GM19455 (cell line): ENCODE measurements at regions not wholly inside any gene's neighbourhood (a gene's known extent, or its start where the extent isn't known, plus 50 kb on each side); places are given as distances from the start of the nearest gene placed in this dataset.
"Not testable (repeated sequence)": the region's sequence is repeated elsewhere in the genome, so short reads cannot be mapped to it uniquely, and the experiment has no call there.

Experiments used
- ATAC-seq: cut with Tn5 transposase; IDR thresholded peaks from one replicate; pipeline ENCODE4 v1.9.1; 2021; ENCODE audit not compliant: unreplicated experiment

DNA sequence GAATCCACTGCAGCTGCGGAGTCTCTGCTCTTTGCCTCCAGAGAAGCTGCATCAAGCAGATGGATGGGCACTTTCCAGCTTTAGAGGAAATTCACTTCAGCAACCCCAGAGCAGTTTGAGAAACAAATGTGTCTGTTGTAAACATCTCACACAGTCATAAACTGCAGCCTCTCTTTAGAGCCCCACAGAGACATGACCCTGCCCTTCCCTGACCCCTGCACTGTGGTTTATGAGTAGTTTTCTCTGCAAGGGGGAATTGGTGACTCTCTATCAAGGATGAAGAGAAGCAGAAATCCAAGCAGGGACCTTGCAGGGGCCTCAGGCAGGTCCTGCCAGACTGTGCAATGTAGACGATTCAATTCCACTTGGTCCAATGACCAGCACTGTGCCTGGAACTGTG, 160.2 kb downstream of the SH2D4B start:
- ATAC-seq, result no peak

DNA sequence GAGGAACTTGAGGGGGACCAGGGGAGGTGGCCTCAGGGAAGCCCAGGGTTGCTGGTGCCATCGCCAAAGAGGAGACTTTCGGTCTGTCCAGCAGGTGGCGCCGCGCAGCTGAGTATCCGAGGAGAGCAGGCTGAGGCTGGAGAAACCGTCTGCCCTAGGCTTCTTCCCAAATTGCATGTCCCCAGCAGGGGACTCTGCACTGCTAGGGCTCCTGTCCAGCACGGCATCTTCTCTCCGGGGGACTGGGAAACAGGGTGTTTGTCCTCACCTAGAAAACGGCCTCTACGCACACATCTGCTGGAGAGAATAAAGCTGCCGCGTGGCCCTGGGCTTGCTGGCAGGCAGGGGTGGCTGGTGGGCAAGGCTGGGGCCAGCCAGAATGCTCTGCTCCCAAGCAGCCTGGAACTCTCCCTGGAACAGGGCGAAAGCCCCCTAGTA, 161.9 kb downstream of the SH2D4B start:
- ATAC-seq, result peak; percentile 82

DNA sequence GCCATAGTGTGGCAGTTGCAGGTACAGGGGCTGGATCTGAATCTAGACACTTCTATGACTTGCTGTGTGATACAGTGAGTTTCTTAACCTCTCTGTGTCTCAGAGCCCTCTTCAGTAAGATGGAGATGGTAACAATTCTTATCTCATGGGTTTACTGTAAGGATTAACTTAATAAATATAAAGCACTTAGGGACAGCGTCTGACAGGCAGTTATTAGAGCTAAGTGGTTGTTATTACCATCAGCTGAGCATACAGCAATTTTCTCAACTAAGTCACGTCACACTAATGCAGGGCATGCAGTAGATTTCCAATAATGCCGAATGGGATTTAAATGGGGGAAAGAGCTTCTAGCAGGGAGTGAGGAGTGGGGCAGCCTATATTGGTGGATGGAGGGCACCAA, 162.6 kb downstream of the SH2D4B start:
- no peak for ATAC-seq

DNA sequence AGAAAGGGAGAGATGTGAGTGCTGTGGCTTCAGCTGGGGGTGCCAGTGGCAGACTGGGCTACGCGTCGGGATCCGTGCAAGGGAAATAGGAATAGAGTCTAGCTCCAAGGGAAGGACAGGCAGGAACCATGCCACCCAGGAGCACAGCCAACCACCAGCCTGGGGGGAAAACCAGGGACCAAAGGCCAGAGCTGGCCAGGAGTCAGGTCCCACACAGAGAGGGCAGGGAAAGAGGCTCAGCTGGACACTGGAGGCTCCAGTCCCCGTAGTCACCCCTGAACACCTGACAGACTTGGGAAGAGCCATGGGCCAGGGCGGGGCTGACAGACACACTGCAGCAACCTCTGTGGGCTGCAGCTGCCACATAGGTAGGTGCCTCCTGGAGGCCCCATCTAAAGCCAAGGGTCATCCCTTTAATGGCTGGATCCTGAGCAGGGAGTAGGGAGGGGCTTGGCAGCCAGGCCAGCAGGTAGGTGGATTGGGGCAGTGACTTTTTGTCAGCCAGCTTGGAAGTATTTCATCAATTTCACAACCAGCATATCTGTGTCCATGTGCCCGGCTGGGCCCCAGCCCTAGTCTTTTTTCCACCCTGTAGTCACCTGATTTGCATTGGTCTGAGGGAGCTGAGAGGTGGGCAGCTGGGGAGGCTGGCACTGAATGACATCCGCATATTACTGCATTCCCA, 163.2 kb downstream of the SH2D4B start:
- no peak for ATAC-seq

DNA sequence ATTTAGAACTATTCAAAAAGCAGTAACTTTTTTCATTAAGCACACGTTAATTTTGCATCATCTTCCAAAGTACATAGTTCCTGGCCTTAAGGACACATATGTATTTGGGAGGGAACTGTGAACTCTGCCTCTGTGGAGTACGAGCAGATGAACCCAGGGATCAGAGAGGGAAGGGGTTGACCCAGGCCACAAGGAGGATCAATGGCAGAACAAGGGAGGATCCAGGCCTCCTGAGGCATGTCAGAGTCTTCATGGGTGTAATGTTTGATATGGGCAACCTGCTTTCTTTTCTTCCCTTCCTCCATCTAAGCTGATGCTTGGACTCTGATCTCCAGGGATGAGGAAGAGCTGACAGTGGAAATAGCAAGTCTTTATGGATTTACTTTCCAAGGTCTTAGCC, 164.0 kb downstream of the SH2D4B start:
- no peak for ATAC-seq

DNA sequence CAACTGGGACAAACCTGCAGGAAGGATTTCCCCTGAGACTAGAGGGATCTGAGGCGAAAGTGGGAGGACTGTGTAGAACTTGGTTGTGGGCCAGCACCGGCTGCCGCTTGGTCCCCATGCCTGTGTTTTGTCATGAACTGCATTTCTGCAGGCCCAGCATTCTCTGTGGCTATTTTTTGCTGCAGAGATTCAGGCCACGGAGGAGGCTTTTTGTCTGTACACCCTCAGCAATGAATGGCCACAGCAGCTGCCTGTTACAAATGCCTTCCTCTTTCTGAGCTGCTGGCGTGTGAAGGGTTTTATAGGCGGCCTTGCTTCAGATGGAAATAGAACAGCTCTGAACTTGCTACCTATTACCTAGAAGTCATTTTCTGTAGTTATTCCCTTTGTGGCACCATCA, 164.4 kb downstream of the SH2D4B start:
- ATAC-seq, result no peak

DNA sequence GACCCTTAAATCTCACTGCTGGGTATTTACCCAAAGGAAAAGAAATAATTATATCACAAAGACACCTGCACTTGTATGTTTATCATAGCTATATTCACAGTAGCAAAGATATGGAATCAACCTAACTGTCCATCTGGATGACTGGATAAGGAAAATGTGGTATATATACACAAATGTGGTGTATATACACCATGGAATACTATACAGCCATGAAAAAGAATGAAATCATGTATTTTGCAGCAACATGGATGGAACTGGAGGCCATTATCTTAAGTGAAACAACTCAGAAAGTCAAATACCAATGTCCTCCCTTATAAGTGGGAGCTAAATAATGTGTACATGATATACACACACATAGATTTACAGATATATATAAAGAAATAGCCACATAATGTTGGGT, 168.2 kb downstream of the SH2D4B start:
- no peak for ATAC-seq

DNA sequence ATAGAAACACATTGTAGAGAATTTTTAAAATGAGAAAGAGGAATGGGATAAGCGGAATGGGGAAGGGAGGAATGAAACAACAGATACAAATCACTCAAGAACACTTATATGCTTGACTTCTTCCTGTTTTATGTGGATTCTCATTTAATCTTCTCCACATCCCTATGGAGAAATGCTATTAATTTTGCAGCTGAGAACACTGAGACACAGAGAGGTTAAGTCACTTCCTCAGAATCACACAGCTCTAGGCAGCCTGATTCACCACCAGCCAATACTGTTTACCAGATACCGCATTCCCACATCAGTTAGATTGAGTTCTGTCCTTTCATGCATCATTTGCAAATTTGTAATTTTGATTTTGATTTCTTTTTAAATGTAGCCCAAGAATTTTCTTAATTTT, 170.5 kb downstream of the SH2D4B start:
- no peak for ATAC-seq

DNA sequence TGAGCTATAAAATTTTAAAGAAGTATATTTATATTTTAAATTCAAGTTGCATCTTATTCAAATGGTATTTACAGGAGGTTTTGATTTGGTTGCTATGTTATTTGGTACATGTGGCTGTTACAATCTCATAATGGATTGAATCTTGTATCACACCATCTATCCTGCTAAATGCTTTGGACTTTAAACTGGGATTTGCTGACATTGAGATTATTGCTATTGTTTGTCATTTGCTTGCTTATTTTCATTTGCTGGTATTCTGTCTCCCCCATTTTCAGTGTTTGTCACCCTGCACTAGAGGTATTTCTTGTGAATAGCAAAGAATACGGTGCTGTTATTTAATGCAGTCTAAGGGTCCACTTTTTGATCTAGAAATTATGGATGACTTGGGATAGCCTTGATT, 171.1 kb downstream of the SH2D4B start:
- ATAC-seq, result no peak

DNA sequence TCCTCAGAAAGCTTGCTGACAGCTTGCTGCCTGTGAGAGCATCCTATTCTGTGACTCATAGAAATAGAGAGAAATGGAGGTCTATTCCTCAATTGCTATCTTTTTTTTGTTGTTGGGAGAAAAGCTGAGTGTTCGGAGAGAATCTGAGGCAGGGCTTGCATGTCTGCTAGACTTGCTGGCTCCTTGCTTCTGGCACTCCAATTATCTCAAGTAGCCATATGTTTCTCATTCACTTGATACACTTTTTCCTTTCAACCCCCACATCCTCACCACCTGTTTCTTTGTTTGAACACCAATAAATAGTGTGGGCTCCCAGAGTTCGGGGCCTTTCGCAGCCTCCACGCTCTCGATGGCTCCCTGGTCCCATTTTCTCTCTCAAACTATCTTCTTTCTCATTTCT, 172.2 kb downstream of the SH2D4B start:
- ATAC-seq, result no peak

DNA sequence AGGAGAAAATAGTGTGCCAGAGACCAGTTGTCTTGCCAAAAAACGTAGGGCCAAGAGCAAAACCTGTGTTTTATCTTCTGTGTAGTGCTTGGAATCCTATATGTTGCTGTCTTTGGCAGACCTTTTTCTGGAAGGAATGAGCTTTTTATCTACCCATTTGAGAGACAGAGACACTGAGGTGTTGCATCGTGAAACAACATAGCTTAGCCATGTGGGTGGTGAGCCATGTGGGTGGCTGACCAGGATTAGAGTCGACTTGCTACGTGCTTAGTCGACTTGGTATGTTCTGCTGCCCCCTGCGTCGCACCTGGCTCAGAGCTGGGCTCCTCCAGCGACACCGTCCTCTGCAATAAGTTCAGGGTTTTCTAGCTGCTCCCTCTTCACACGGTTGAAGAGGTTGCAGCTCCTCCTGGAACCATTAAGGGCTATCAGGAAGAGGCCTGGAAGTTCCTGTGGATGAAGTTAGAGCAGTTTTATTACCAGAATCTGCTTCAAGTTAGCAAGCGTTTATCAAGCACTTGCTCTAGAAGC, 175.8 kb downstream of the SH2D4B start:
- no peak for ATAC-seq

DNA sequence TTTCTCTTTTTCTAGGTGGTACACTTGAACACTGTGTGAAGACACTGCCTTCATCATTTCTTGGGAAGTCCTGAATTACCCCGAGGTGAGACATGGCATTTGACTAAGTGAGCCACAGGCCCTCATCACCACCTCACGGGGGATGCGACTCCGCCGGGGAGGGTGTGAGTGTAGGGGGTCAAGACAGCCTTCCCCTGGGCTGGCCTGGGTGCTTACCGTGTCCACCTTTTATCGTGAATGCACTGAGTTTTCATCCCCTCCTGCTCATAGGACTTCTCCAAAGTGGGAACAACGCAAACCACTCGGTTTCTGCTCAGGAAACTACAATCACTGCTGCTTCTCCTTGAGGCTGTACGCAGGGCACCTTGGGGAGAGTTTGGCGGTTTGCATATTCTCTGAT, 176.9 kb downstream of the SH2D4B start:
- no peak for ATAC-seq

DNA sequence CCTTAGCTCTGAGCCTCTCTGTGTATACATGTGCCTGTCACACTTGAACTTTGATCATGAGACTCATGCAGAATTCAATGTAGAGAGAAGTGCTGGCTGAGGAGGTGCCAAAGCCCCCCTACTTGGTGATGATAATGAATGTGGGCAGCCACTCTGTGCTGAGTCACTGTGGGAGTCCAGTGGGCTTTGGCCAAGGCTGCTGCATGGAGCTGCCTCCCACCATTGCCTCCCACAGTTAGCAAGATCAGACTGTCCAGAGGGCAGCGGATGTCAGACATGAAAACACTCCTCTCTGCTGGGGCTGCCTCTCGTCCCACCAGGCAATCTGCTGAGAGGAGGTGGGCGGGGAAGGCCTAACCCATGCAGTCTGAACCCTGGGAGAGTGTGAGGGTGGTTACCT, 180.3 kb downstream of the SH2D4B start:
- no peak for ATAC-seq

DNA sequence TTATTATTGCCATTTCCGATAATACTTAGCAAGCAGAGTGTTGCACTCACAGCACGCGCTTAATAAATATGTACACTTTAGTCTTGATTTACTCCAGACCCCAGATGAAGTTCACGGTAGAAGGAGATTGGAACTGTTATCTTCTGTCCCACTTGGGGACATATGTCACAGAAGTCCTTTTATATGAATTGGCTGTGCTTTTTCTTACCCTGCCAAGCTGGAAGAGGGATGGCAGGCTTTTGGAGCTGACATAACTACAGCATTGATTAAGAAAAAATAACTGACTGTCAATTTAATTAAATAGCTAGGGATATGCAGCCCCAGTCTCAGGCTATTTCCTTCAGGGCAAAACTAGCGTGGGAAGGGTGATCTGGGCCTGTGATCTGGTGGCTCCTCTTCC, 182.2 kb downstream of the SH2D4B start:
- no peak for ATAC-seq

DNA sequence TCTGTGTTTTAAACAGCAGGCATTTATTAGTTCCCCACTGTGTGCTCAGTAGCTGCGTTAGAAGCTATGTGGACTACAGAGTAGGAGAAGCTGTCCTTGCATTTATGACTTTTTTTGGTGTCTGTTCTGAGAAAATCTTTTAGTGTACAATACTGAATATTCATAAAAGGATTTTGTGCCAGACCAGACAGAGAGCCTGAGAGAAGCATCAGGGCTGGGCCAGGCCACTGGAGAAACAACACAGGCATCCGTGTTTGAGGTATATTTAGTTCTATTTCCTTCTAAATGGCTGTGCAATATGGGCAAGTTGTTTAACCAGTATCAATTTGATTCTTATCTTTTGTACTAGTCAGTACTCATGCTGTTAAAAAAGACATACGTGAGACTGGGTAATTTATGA, 182.8 kb downstream of the SH2D4B start:
- no peak for ATAC-seq

DNA sequence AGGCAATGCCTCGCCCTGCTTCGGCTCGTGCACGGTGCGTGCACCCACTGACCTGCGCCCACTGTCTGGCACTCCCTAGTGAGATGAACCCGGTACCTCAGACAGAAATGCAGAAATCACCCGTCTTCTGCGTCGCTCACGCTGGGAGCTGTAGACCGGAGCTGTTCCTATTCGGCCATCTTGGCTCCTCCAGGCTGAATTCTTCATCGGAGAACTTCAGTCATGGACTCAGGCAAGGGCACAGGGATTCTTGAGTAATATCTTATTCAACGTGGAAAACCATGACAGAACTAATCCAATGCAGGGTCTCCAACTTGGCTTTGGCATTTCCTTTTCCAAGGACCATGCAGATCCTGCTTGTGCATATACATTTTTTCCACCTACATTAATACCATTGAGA, 190.7 kb downstream of the SH2D4B start:
- ATAC-seq, result not testable (repeated sequence)

DNA sequence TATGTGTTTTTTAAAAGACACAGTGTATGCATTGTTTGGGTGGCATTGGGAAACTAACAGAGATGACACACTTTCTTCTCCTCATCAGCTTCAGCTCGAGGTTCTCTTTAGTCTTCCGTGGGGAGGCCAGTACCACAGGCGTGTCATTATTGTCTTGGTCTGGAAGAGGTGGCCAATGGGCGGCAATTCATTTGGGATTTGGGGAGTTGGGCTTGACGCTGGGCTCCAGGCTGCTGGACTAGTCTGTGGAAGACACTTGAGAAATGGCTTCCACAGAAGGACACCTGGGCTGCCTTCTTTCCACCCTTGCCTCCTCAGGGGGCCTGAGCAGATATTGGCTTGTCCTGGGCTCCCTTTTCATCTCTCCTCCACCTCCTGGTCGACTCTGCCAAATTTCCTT, 192.2 kb downstream of the SH2D4B start:
- no peak for ATAC-seq

DNA sequence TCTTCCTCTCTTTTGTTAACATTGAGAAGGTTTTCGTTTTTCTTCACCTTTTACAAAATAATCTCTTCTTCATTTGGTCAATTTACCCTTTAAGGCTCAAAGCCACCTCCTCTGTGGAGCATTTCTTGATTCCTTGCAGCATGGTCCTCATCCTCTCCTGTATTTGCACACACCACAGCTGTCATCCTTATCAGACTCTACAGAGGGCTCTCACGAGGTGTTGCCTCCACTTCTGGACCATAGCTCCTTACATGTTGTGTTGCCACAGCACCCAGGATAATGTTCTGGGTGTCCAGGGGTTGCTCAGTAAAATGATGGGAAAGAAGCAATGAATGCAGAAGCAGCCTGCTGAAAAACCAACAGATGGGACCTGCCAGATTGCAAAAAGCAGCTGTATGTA, 192.8 kb downstream of the SH2D4B start:
- ATAC-seq, result no peak

DNA sequence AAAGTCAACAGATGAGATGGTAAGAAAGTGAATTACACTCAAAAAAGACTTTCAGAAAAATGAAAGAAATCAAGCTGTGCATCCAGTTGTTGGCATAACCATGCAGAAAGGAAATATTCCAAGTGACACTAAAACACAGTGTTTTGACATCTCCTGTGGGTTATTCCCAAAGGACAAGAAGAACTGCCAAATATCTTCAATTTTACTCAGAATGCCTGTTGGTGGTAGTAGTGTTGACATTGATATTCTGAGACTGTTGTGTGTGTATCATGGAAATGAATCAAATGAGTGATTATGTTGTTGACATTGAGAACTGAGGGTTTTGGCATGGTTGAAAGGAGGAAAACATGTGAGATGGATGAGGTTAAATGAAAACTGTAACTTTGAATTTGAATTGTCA, 196.9 kb downstream of the SH2D4B start:
- ATAC-seq, result no peak

DNA sequence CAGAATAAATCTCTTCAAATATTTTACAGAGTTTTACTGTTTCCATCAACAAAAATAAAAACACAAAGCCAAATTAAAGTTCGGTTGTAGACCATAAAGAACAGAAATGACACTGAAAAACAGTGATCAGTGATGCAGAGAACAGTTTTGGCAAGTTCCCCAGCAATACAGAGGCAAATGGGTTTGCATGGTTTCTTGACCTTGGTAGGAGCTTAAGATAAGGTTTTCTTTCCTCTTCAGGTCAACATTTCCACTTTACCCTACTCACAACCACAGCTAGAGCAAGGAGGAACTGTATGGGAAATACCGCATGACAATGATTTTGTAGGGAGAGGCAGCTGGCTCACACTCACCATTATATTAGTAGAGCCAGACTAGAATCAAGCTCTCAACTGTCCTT, 199.5 kb downstream of the SH2D4B start:
- ATAC-seq, result no peak

DNA sequence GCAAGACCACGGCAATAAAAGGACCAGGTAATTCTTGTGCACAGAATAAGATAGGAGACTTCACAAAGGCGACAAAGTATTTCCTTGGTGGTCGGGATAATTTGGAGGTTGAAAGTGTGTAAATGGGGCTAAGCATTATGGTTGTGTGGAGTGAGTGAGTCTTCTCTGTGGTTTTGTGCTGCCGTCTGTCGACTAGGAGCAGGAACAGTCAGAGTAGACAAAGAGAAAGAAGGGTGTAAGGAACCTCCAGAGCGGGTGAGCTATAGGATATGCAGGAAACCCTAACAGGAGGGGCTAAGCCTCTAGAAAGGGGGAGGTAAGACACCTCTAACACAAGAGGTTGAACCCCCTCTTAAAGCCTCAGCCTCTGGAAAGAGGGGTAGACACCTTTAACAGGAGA, 201.6 kb downstream of the SH2D4B start:
- ATAC-seq, result no peak

DNA sequence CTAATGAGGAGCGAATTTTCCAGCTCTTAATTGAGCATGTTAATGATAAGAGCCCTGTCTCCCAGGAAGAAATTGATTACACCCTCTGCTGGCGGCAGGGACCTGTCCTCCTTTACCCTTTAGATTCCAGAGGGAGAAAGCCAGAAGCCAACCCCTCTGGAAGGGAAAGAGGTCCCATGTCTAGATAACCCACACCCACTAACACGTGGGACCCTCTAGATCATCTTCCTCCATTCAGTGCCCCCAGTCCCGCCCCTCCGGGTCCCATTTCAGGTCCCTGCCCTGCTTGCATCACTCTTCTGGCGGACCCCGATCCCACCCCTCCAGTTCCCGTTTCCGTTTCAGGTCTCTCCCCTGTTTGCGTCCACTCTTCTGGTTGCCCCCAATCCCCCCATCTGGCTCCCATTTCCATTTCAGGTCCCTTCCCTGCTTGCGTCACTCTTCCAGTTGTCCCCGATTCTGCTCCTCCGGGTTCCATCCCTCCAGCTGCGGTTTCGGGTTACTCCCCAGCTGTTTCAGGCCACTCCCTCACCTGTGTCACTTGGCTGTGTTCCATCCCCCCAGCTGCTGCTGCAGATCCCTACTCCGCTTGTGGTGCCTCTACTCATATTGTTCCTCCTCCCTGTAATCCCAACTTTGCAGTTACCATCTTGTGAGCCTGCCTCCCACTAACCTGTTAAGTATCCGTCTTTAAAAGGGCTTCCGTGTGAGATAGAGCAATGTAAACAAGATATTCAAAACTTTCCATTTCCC, 202.4 kb downstream of the SH2D4B start:
- ATAC-seq, result no peak

DNA sequence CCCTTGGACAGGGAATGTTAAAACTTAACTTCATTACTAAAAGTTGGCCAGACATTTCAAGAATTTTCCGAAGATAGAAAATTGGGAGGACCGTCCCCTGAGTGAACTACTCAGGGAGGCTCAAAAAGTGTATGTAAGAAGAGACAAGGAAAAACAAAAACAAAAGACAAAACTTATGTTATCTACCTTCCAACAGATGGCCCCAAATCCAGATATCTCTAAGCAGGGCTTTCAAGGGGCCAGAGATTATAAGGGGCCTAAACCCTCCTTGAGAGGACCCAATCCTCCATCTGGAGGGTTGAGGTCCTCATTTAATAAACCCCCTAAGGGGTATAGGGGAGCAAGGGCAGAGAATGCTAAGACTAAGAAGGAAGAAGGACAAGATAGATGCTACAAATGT, 203.6 kb downstream of the SH2D4B start:
- no peak for ATAC-seq
